GM13977 (cell line): ENCODE measurements at regions not wholly inside any gene's neighbourhood (a gene's known extent, or its start where the extent isn't known, plus 50 kb on each side); places are given as distances from the start of the nearest gene placed in this dataset.

Experiments used
- DNase-seq: peaks from one replicate; pipeline ENCODE4 v3.0.0; 2012; ENCODE audit warnings: low spot score
- CTCF ChIP-seq: IDR thresholded peaks from 2 replicates; pipeline ENCODE4 v1.5.1; 2012; ENCODE audit warnings: mild to moderate bottlenecking, control low read depth; ENCODE audit not compliant: insufficient read depth; ENCODE audit errors: extremely low read depth, missing control alignments
- in situ Hi-C: fragments of 300-500 bp; cut with MboI; formaldehyde crosslinking; loops from one replicate; pipeline ENCODE4 v1.12.0; 2022; ENCODE audit warnings: low sequenced_read_pairs, low pct_unique_long_range_greater_than_20kb, mixed read lengths, inconsistent platforms; ENCODE audit not compliant: unreplicated experiment

GRCh38 chr16:6969594-6969993, 363.1 kb upstream of the RBFOX1 start:
- no peak for TF ChIP-seq CTCF
- no peak for DNase-seq

DNA sequence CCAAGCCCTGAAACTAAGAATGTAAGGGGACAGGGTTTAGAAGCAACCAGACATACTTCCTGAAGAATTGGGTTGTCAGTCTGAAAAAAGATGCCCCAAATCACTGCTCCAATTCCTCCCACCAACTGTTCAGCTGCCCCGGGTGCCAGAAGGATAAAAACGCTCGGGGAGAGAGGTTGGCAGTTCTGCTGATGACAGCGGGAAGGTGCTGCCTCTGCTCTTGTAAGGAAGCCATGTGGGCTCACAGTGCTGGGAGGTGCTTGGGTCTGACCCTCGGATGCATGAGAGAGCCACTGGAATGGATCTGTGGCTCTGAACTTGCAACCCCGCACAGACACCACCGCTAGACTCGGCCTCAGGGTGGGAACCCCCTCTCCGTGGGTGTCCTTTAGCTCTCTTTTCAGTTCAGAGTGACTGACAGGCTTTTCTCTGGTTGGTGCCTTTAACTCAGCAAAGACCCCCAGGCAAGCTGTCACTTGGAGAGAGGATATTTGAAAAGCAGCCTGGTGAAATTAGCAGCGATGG, 364.8 kb upstream of the RBFOX1 start:
- no peak for DNase-seq
- no peak for TF ChIP-seq CTCF
- in situ Hi-C loops = no loop called here

More at GRCh38 chr16:6969594-6969993, 363.1 kb upstream of the RBFOX1 start:
- in situ Hi-C loops = no loop called here

DNA sequence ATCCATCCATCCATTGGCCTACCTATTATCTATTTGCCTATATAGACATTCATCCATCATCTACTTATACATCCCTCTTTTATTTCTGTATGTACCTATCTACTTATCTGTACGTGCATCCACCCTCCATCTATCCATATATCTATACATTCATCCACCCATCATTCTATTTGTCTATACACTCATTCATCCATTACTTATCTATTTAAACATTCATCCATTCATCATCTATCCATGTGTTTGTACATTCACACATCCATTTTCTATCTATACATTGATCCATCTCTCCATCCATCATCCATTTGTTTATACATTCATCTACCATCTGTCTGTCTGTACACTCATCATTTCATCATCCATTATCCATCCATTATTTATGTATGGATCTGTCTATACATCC, 365.7 kb upstream of the RBFOX1 start:
- no peak for TF ChIP-seq CTCF
- DNase-seq = no peak
- in situ Hi-C loops = no loop called here

DNA sequence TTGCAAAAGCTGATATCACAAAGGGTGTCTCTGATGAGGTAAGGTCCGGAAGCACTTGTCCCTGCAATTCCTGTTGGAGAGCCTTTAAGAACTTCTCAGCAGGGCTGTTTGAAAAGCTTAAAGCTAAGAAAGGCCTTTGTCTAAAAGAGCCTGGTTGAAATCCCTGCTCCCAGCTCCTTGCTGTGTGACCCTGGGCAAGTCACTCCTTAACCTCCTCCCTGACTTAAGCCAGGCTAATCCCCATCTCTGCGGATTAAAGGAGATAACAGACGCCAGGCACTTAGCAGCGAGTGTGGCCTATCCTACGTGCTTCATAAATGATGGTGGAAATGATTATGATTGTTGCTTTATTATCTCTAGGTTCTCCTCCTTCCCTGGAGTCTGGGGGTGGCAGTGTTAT, 368.0 kb upstream of the RBFOX1 start:
- in situ Hi-C loops = no loop called here
- TF ChIP-seq CTCF = no peak
- DNase-seq = no peak

DNA sequence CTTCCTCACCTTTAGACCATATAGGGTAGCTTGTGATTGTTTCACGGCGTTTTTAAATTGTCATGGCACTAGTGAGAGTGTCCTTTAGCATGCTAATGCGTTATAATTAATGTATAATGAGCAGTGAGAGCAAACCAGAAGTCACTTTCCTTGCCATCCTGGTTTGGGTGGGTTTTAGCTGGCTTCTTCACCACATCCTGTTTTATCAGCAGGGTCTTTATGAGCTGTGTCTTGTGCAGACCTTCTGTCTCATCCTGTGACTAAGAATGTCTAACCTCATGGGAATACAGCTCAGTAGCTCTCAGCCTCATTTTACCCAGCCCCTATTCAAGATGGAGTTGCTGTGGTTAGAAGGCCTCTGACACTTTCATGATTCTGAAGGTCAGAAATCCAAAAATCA, 370.9 kb upstream of the RBFOX1 start:
- in situ Hi-C loops = no loop called here
- TF ChIP-seq CTCF = no peak
- no peak for DNase-seq

- TF ChIP-seq CTCF = no peak
- in situ Hi-C loops = no loop called here
- no peak for DNase-seq
Measured at GRCh38 chr16:6958184-6958583, 374.5 kb upstream of the RBFOX1 start.

- DNase-seq = no peak
- no peak for TF ChIP-seq CTCF
- in situ Hi-C loops = no loop called here
Measured at GRCh38 chr16:6957681-6958080, 375.0 kb upstream of the RBFOX1 start.
